PC-9 (cell line): ENCODE measurements at regions not wholly inside any gene's neighbourhood (a gene's known extent, or its start where the extent isn't known, plus 50 kb on each side); places are given as distances from the start of the nearest gene placed in this dataset.

ENCODE experiments used
- CTCF ChIP-seq: fragments of 200-600 bp; sonication (generic); conservative IDR thresholded peaks from 2 replicates; pipeline ENCODE4 v1.6.1; 2017; ENCODE audit warnings: mixed run types, antibody characterized with exemption, mild to moderate bottlenecking, moderate library complexity
- EZH2 ChIP-seq: fragments of 200-600 bp; sonication (generic); IDR thresholded peaks from 2 replicates; pipeline ENCODE4 v1.8.0; 2017; ENCODE audit warnings: antibody characterized with exemption, low read depth

- TF ChIP-seq CTCF: no peak
- TF ChIP-seq EZH2: no peak
Measured at GRCh38 chr9:119827526-119827925, 458.3 kb upstream of the BRINP1 start.
